ENCODE measurements at regions not wholly inside any gene's neighbourhood (a gene's known extent, or its start where the extent isn't known, plus 50 kb on each side); places are given as distances from the start of the nearest gene placed in this dataset.

- peaks cover 0 to 8% (median 0%) of the 10 kb centered on the region in 5 donors for H3K4me1 ChIP-seq (ENCODE audit: control insufficient read depth in 5 of 5, insufficient read depth in 5 of 5, low read length in 5 of 5)
- H3K4me3 ChIP-seq (ENCODE audit: low read depth in 1 of 5, low read length in 5 of 5) = no peak overlapping the region
- no peak overlapping the region for H3K27ac ChIP-seq (ENCODE audit: low read depth, low read length)
- H3K9me3 ChIP-seq (ENCODE audit: control insufficient read depth in 5 of 5, low read length in 5 of 5) = no peaks in the 10 kb centered on the region
- H3K27me3 ChIP-seq (ENCODE audit: control insufficient read depth in 5 of 5, insufficient read depth in 4 of 5, low read length in 5 of 5) = no peaks in the 10 kb centered on the region
- H3K36me3 ChIP-seq (ENCODE audit: control insufficient read depth in 5 of 5, insufficient read depth in 5 of 5, low read length in 5 of 5) = no peaks in the 10 kb centered on the region
- H3K9ac ChIP-seq (ENCODE audit: low read length in 5 of 5) = no peak overlapping the region
These were observed 399.3 kb upstream of the PKN2 start for GRCh38 chr1:88284666-88285366.

- Histone ChIP-seq H3K4me1 (ENCODE audit: control insufficient read depth in 5 of 5, insufficient read depth in 5 of 5, low read length in 5 of 5) (peaks cover 0 to 8% (median 0%) of the 10 kb centered on the region in 5 donors), H3K9ac (ENCODE audit: low read length in 5 of 5) (no peak overlapping the region), H3K27ac (ENCODE audit: low read depth, low read length) (no peak overlapping the region), H3K9me3 (ENCODE audit: control insufficient read depth in 5 of 5, low read length in 5 of 5) (no peaks in the 10 kb centered on the region), H3K4me3 (ENCODE audit: low read depth in 1 of 5, low read length in 5 of 5) (no peak overlapping the region), H3K36me3 (ENCODE audit: control insufficient read depth in 5 of 5, insufficient read depth in 5 of 5, low read length in 5 of 5) (no peaks in the 10 kb centered on the region), H3K27me3 (ENCODE audit: control insufficient read depth in 5 of 5, insufficient read depth in 4 of 5, low read length in 5 of 5) (no peaks in the 10 kb centered on the region)
These were observed 397.4 kb upstream of the PKN2 start for GRCh38 chr1:88286716-88287115.

DNA sequence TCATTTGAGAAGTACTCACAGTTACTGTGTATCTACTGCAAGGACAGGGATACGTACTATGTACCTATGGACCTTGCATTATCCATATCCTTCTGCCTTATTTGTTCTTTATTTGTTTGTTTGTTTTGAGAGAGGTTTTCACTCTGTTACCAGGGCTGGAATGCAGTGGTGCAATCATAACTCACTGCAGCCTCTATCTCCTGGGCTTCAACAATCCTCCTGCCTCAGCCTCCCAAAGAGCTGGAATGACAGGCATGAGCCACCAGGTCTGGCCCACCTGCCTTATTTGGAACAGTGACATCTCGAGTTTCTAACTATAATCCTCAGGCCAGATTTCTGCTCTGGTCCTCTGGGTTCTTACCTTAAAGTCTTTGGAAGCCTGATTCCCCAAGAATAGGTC, 395.5 kb upstream of the PKN2 start:
- Histone ChIP-seq H3K27ac (ENCODE audit: low read depth, low read length) (no peak overlapping the region), H3K9ac (ENCODE audit: low read length in 5 of 5) (no peak overlapping the region), H3K27me3 (ENCODE audit: control insufficient read depth in 5 of 5, insufficient read depth in 4 of 5, low read length in 5 of 5) (peaks cover 0 to 2% (median 0%) of the 10 kb centered on the region in 5 donors), H3K36me3 (ENCODE audit: control insufficient read depth in 5 of 5, insufficient read depth in 5 of 5, low read length in 5 of 5) (no peaks in the 10 kb centered on the region), H3K9me3 (ENCODE audit: control insufficient read depth in 5 of 5, low read length in 5 of 5) (no peaks in the 10 kb centered on the region), H3K4me1 (ENCODE audit: control insufficient read depth in 5 of 5, insufficient read depth in 5 of 5, low read length in 5 of 5) (peaks cover 0 to 8% (median 0%) of the 10 kb centered on the region in 5 donors), H3K4me3 (ENCODE audit: low read depth in 1 of 5, low read length in 5 of 5) (no peak overlapping the region)

GRCh38 chr1:88289401-88290102, 394.5 kb upstream of the PKN2 start:
- no peak overlapping the region for H3K4me3 ChIP-seq (ENCODE audit: low read depth in 1 of 5, low read length in 5 of 5)
- H3K36me3 ChIP-seq (ENCODE audit: control insufficient read depth in 5 of 5, insufficient read depth in 5 of 5, low read length in 5 of 5) = no peaks in the 10 kb centered on the region

GRCh38 chr1:88291611-88292354, 392.3 kb upstream of the PKN2 start:
- H3K27me3 ChIP-seq (ENCODE audit: control insufficient read depth in 5 of 5, insufficient read depth in 4 of 5, low read length in 5 of 5) = peaks cover 0 to 4% (median 0%) of the 10 kb centered on the region in 5 donors
- H3K27ac ChIP-seq (ENCODE audit: low read depth, low read length) = no peak overlapping the region
- peaks cover 0 to 5% (median 0%) of the 10 kb centered on the region in 5 donors for H3K4me1 ChIP-seq (ENCODE audit: control insufficient read depth in 5 of 5, insufficient read depth in 5 of 5, low read length in 5 of 5)
- H3K36me3 ChIP-seq (ENCODE audit: control insufficient read depth in 5 of 5, insufficient read depth in 5 of 5, low read length in 5 of 5) = no peaks in the 10 kb centered on the region
- no peaks in the 10 kb centered on the region for H3K9me3 ChIP-seq (ENCODE audit: control insufficient read depth in 5 of 5, low read length in 5 of 5)
- no peak overlapping the region for H3K9ac ChIP-seq (ENCODE audit: low read length in 5 of 5)
- H3K4me3 ChIP-seq (ENCODE audit: low read depth in 1 of 5, low read length in 5 of 5) = no peak overlapping the region

More at GRCh38 chr1:88289401-88290102, 394.5 kb upstream of the PKN2 start:
- Histone ChIP-seq H3K4me1 (ENCODE audit: control insufficient read depth in 5 of 5, insufficient read depth in 5 of 5, low read length in 5 of 5) (peaks cover 0 to 8% (median 0%) of the 10 kb centered on the region in 5 donors), H3K9ac (ENCODE audit: low read length in 5 of 5) (no peak overlapping the region), H3K27me3 (ENCODE audit: control insufficient read depth in 5 of 5, insufficient read depth in 4 of 5, low read length in 5 of 5) (peaks cover 0 to 4% (median 0%) of the 10 kb centered on the region in 5 donors), H3K9me3 (ENCODE audit: control insufficient read depth in 5 of 5, low read length in 5 of 5) (no peaks in the 10 kb centered on the region), H3K27ac (ENCODE audit: low read depth, low read length) (no peak overlapping the region)

DNA sequence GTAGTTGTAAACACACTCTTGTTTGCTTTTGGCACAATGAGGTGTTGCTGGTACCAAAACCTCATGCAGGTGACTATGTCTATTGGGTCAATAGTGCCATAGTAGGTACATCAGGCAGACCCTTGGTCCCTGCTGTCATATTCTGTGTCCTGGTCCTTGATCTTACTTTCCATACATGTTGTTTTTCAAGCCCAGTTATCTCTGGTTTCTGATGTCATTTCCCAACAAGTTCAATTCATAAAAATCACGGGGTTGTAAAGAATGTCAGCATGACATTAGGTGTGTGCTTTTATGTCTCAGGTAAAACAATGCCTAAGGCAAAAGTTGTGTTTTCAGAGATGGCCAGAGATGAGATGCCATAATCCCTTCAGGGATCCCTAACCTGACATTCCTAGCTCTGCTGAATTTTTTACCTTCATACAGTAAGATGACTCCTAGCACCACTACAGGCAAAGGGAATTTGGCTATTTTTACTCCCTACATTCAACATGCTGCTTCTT, 390.3 kb upstream of the PKN2 start:
- Histone ChIP-seq H3K27me3 (ENCODE audit: control insufficient read depth in 5 of 5, insufficient read depth in 4 of 5, low read length in 5 of 5) (peaks cover 0 to 4% (median 0%) of the 10 kb centered on the region in 5 donors), H3K36me3 (ENCODE audit: control insufficient read depth in 5 of 5, insufficient read depth in 5 of 5, low read length in 5 of 5) (no peaks in the 10 kb centered on the region), H3K27ac (ENCODE audit: low read depth, low read length) (no peak overlapping the region), H3K9me3 (ENCODE audit: control insufficient read depth in 5 of 5, low read length in 5 of 5) (no peaks in the 10 kb centered on the region), H3K4me1 (ENCODE audit: control insufficient read depth in 5 of 5, insufficient read depth in 5 of 5, low read length in 5 of 5) (no peaks in the 10 kb centered on the region), H3K4me3 (ENCODE audit: low read depth in 1 of 5, low read length in 5 of 5) (no peak overlapping the region), H3K9ac (ENCODE audit: low read length in 5 of 5) (no peak overlapping the region)

GRCh38 chr1:88296227-88296626, 387.8 kb upstream of the PKN2 start:
- Histone ChIP-seq H3K27ac (ENCODE audit: low read depth, low read length) (no peak overlapping the region), H3K9me3 (ENCODE audit: control insufficient read depth in 5 of 5, low read length in 5 of 5) (no peaks in the 10 kb centered on the region), H3K36me3 (ENCODE audit: control insufficient read depth in 5 of 5, insufficient read depth in 5 of 5, low read length in 5 of 5) (no peaks in the 10 kb centered on the region), H3K4me3 (ENCODE audit: low read depth in 1 of 5, low read length in 5 of 5) (no peak overlapping the region), H3K9ac (ENCODE audit: low read length in 5 of 5) (no peak overlapping the region), H3K4me1 (ENCODE audit: control insufficient read depth in 5 of 5, insufficient read depth in 5 of 5, low read length in 5 of 5) (no peaks in the 10 kb centered on the region), H3K27me3 (ENCODE audit: control insufficient read depth in 5 of 5, insufficient read depth in 4 of 5, low read length in 5 of 5) (peaks cover 0 to 4% (median 0%) of the 10 kb centered on the region in 5 donors)

DNA sequence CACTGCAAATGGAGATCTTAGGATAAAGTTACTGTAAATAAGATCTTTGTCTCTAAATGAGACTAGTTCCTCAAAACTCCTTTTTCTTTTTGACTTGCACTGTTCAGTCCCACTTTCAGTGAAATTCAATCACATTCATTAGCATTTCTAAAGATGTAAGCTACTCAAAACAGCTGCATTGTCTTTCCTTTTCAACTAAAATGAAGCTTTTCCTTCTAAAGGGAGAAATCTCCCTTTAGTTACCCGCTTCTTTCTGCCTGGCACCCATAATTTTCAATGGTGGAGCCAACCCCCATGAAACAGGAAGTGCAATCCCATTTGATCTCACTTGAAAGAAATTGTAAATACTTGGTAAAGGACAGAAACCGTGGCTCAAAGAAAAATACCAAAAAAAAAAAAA, 387.4 kb upstream of the PKN2 start:
- no peaks in the 10 kb centered on the region for H3K9me3 ChIP-seq (ENCODE audit: control insufficient read depth in 5 of 5, low read length in 5 of 5)

GRCh38 chr1:88298506-88298905, 385.6 kb upstream of the PKN2 start:
- Histone ChIP-seq H3K4me1 (ENCODE audit: control insufficient read depth in 5 of 5, insufficient read depth in 5 of 5, low read length in 5 of 5) (no peaks in the 10 kb centered on the region), H3K36me3 (ENCODE audit: control insufficient read depth in 5 of 5, insufficient read depth in 5 of 5, low read length in 5 of 5) (no peaks in the 10 kb centered on the region), H3K27ac (ENCODE audit: low read depth, low read length) (no peak overlapping the region), H3K4me3 (ENCODE audit: low read depth in 1 of 5, low read length in 5 of 5) (no peak overlapping the region), H3K9ac (ENCODE audit: low read length in 5 of 5) (no peak overlapping the region), H3K27me3 (ENCODE audit: control insufficient read depth in 5 of 5, insufficient read depth in 4 of 5, low read length in 5 of 5) (peaks cover 0 to 3% (median 0%) of the 10 kb centered on the region in 5 donors), H3K9me3 (ENCODE audit: control insufficient read depth in 5 of 5, low read length in 5 of 5) (no peaks in the 10 kb centered on the region)

More for the DNA sequence above, 387.4 kb upstream of the PKN2 start:
- no peak overlapping the region for H3K27ac ChIP-seq (ENCODE audit: low read depth, low read length)
- no peak overlapping the region for H3K9ac ChIP-seq (ENCODE audit: low read length in 5 of 5)
- H3K4me1 ChIP-seq (ENCODE audit: control insufficient read depth in 5 of 5, insufficient read depth in 5 of 5, low read length in 5 of 5) = no peaks in the 10 kb centered on the region
- no peak overlapping the region for H3K4me3 ChIP-seq (ENCODE audit: low read depth in 1 of 5, low read length in 5 of 5)
- no peaks in the 10 kb centered on the region for H3K36me3 ChIP-seq (ENCODE audit: control insufficient read depth in 5 of 5, insufficient read depth in 5 of 5, low read length in 5 of 5)
- peaks cover 0 to 4% (median 0%) of the 10 kb centered on the region in 5 donors for H3K27me3 ChIP-seq (ENCODE audit: control insufficient read depth in 5 of 5, insufficient read depth in 4 of 5, low read length in 5 of 5)

All from subcutaneous abdominal adipose tissue (tissue), 5 donors.